Endothelial cell of hepatic sinusoid (primary cell): ENCODE measurements at regions not wholly inside any gene's neighbourhood (a gene's known extent, or its start where the extent isn't known, plus 50 kb on each side); places are given as distances from the start of the nearest gene placed in this dataset.
"Not testable (repeated sequence)": the region's sequence is repeated elsewhere in the genome, so short reads cannot be mapped to it uniquely, and the experiment has no call there.

Experiments
- in situ Hi-C: cut with HindIII; loops from 2 replicates; pipeline ENCODE4 v1.10.0; 2017; ENCODE audit warnings: low sequenced_read_pairs

DNA sequence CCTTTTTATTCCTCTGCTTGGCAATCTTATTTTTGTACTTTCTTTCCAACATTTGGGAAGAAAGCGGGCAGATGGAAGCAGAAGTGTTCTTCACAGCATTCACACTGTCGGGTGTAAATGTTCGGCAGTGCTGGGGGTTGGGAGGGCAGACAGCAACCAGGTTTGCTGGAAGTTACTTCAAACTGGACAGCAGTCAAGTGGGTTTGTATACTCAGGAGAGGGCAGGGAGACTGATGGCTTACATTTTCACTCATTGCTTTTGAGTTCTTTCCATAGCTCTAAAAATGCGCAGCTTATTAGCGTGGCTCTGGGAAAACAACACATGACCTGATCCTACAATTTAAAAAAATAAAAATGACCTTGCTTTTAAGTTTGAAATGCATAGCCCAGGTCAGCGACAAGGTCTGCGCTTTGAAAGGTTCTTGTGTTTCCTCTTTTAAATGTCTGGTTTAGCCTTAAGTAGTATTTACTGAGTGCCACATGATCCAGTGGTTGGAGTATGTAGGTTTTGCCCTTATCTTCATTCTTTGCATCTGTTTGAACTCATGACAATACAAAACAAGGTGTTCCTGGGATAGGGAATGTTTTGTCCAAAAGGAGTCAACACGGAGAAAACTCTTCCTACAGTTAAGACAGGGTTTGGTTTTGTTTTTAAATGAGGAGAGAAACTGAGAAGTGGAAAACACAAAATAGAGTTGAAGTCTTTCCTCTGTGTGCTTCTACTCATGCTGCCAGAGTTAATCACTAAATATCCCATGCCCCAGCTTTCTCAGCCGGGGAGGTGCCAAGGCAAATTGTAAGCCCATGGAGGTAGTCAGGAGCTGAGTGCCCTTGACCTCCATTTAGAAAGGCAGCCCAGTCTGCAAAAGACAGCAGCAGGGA lies 132.7 kb upstream of the DMRT1 start:
- in situ Hi-C loops, result no loop called here

DNA sequence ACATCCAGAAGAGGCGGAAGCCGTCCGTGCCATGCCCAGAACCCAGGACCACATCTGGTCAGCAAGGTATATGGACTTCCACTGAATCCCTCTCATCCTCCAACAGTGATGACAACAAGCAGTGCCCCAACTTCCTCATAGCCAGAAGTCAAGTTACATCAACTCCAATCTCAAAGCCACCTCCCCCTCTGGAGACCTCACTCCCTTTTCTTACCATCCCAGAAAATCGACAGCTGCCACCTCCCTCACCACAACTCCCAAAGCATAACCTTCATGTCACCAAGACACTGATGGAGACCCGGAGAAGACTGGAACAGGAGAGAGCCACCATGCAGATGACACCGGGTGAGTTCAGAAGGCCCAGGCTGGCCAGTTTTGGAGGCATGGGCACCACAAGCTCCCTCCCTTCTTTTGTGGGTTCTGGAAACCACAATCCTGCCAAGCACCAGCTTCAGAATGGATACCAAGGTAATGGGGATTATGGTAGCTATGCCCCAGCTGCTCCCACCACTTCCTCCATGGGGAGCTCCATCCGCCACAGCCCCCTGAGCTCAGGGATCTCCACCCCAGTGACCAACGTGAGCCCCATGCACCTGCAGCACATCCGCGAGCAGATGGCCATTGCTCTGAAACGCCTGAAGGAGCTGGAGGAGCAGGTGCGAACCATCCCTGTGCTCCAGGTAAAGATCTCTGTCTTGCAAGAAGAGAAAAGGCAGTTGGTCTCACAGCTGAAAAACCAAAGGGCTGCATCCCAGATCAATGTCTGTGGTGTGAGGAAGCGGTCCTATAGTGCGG lies 130.3 kb upstream of the DMRT1 start:
- in situ Hi-C loops, result no loop called here

DNA sequence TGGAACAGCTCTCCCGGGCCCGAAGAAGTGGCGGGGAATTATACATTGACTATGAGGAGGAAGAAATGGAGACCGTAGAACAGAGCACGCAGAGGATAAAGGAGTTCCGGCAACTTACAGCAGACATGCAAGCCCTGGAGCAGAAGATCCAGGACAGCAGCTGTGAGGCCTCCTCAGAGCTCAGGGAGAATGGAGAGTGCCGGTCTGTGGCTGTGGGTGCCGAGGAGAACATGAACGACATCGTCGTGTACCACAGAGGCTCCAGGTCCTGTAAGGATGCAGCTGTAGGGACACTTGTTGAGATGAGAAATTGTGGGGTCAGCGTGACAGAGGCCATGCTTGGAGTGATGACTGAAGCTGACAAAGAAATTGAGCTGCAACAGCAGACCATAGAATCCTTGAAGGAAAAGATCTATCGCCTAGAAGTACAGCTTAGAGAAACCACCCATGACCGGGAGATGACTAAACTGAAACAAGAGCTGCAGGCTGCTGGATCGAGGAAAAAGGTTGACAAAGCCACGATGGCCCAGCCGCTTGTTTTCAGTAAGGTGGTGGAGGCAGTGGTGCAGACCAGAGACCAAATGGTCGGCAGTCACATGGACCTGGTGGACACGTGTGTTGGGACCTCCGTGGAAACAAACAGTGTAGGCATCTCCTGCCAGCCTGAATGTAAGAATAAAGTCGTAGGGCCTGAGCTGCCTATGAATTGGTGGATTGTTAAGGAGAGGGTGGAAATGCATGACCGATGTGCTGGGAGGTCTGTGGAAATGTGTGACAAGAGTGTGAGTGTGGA lies 129.5 kb upstream of the DMRT1 start:
- in situ Hi-C loops, result no loop called here

DNA sequence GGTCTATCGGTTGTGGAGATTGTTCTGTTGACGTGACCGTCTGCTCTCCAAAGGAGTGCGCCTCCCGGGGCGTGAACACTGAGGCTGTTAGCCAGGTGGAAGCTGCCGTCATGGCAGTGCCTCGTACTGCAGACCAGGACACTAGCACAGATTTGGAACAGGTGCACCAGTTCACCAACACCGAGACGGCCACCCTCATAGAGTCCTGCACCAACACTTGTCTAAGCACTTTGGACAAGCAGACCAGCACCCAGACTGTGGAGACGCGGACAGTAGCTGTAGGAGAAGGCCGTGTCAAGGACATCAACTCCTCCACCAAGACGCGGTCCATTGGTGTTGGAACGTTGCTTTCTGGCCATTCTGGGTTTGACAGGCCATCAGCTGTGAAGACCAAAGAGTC lies 128.9 kb upstream of the DMRT1 start:
- in situ Hi-C loops, result no loop called here

DNA sequence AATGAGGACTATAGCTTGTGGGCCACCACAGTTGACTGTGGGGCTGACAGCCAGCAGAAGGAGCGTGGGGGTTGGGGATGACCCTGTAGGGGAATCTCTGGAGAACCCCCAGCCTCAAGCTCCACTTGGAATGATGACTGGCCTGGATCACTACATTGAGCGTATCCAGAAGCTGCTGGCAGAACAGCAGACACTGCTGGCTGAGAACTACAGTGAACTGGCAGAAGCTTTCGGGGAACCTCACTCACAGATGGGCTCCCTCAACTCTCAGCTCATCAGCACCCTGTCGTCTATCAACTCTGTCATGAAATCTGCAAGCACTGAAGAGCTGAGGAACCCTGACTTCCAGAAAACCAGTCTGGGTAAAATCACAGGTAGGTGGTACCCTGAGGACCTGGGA lies 128.4 kb upstream of the DMRT1 start:
- in situ Hi-C loops, result no loop called here

DNA sequence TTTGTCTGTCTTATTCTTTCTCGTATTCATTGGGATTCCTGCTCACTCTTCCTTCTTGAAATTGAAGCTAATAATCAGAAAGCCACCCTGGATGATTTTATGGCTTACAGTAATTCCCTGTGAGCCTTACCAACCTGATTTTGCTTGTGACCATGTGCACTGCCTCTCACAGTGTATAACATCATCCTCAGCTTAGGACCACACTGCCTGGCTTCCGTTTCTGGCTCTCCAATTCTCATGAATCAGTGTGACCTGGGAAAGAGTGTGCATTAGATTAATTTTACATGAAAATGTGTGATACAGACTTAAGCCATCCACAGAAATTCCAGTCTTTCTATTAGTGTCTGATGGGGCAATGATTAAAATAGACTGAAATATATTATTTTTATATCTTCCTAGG lies 126.8 kb upstream of the DMRT1 start:
- in situ Hi-C loops, result no loop called here

DNA sequence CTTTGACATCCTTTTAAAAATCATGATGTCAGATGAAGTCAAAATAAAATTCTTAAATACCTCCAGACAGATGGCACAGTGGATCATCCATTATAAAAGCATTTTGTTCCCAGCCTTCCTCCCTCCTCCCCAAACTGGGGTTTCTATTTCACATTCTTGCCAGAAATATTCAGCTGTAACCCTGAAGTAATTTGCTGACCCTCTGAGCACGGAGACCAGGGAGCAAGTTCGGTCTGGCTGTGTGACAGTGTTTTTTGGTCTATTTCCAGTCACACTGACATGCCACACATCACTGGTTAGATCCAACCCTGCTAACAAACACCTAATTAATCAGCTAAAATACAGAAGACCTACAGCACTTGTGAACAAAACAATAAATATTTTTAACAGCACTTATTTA lies 126.2 kb upstream of the DMRT1 start:
- in situ Hi-C loops, result no loop called here

DNA sequence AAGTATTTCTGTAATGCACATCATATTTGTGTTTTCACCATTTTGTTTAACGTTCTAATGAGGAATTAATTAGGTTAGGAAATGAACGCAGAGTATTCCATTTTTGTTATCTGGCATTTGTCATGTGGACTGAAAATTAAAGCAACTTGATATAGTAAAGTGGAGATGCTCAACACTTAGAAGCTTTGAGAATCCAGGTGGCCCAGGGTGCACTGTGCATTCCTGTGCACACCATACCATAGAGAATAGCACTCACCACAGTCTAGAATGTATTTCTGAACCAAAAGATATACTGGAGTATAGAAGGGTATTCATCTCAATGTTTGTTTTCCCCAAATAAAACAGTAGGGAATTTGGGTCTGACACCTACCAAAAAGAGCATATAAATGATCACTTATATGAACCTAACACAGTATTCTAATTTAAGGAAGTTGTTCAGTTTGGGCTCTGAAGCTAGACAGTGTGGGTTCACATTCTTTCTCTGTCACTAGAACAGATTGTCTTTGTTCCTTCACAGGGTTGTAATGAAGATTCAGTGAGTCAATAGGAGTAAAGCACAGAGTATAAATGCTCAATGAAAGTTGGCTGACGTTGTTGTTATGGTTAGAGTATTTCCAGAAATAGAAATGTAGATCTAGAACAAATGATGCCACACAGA lies 125.6 kb upstream of the DMRT1 start:
- in situ Hi-C loops, result no loop called here

DNA sequence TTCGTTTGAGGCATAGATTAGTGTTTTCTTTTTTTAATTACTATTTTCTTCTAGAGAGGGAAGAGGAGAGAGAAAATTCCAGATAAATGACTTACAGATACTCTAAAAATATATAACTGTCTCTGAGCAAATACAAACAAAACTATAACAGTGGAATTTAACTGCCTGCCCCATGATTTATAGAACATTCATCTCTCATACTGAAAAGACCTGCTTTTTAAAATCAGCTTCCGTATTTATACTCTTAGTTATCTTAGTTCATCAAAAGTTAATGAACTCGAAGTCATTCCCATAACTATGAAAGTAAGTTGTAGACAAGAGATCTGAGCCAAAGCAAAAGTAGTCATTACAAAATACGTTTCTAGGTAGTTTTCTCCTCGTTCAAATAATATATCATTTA lies 123.8 kb upstream of the DMRT1 start:
- in situ Hi-C loops, result no loop called here

DNA sequence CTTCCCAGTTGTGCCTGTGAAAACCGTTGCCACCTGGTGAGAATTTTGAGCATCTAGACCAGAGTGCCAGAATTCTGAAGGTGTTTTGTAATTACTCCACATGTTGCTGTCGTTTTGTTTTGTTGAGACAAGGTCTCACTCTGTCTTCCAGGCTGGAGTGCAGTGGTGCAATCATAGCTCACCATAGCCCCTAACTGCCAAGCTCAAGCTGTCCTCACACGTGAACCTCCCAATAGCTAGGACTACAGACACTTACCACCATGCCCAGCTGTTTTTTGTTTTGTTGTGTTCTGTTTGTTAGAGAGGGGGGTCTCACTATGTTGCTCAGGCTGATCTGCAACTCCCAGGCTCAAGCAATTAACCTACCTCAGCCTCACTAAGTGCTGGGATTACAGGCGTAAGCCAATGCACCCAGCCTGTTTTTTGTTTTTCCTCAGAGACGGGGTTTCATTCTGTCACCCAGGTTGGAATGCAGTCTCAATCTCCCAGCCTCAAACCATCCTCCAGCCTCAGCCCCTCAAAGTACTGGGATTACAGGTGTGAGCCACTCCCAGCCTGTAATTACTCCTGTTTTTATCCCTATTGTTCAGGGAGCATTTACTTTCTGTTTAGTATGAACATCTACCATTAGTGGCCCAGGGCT lies 121.1 kb upstream of the DMRT1 start:
- in situ Hi-C loops, result no loop called here

DNA sequence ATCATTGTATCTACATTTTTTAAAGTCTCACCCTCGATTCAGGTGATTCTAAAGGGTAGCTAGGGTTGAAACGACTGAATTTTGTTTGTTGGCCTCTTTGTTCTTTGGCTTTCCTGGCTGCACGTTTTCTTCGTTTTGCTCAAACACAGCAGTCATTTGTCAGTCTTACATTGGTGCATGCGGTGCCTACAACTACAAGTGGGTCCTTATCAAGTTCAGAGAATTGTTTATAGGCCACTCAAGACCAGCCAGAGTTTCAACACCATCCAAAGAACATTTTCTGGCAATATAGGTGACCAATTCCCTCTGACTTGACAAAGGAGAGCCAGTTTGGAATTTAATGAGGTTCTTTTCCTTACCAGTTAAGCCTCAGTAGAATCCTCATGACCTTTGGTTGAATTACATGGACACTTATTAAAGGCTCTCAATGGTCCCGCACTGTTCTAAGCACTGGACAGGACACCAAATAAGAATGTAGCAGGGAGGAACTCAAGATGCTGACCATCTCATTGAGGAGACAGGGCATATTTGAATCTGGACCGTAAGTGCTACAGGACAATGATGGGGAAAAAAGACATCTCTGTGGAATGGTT lies 119.0 kb upstream of the DMRT1 start:
- in situ Hi-C loops, result no loop called here

DNA sequence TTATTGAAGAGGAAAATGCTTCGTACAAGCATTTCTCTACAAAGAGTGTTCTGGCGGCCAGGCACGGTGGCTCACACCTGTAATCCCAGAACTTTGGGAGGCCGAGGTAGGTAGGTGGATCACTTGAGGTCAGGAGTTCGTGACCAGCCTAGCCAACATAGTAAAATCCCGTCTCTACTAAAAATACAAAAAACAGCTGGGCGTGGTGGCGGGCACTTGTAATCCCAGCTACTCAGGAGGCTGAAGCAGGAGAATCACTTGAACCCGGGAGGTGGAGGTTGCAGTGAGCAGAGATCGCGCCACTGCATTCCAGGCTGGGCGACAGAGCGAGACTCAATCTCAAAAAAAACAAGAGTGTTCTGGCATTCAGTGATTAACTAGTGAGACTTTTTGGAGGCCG lies 117.0 kb upstream of the DMRT1 start:
- in situ Hi-C loops, result not testable (repeated sequence)

DNA sequence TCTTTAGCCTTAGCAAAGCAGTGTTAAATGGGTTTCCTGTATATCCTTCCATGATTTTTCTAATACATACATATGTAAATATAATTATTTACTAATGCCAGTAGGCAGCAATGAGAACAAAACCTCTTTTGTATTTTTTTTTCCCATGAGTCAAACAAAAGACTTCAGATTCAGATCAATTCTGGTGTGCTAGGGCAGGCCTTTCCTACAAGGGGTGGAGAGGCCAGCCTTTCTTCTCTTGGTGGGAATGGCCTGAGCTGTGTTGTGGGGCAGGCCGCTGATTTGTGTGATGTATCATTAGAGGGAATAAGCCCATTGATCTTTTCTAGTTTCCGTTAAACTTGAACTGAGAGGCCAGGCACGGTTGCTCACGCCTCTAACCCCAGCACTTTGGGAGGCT lies 115.5 kb upstream of the DMRT1 start:
- in situ Hi-C loops, result no loop called here

DNA sequence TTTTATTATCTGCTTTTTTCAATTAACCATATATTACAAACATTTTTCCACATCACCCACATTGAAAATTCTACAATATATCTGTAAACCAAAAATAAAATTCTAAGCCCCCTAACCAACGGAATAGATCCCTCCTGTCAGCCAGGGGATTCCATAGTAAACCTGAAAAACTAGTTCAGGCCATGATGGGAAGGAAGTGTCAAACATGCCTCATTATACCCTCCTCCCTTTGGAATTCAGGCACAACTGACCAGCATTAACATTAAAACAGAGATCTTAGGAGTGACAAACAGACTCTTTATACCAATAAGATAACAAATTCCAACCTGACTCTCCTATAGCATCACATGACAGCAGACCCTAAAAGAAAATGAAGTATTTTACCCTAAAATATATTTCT lies 113.7 kb upstream of the DMRT1 start:
- in situ Hi-C loops, result no loop called here

DNA sequence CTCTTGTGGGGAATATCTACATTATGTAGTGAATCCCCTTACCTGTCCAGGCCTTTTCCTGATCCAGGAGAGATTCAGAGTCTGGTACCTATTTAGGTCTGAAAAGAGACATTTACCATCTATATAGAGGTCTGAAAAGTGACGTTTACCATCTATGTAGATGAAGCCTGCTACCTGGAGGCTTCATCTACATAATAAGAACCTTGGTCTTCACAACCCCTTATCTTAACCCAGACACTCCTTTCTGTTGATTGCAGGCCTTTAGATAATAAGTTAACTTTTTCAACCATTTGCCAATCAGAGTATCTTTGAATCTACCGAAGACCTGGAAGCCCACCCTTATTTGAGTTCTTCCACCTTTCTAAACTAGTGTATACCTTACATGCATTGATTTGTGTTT lies 113.0 kb upstream of the DMRT1 start:
- in situ Hi-C loops, result no loop called here

DNA sequence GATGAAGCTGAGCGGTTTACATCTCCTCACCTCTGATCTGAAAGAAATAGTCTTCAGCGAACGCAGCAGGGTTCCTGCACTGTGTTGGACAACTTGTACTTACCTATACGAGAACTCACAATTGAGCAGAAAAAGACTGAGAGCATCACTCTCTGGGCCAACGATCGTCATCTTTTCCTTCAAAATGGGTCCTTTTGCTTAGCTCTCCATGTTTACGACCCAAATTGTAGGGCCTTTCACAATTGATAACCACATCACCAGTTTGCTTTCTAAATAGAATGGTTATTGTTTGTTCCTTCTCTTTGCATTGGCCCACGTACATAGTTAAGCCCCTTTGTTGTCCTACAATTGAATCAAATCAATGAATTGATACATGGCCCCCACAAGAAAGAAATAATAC lies 110.0 kb upstream of the DMRT1 start:
- in situ Hi-C loops, result no loop called here

DNA sequence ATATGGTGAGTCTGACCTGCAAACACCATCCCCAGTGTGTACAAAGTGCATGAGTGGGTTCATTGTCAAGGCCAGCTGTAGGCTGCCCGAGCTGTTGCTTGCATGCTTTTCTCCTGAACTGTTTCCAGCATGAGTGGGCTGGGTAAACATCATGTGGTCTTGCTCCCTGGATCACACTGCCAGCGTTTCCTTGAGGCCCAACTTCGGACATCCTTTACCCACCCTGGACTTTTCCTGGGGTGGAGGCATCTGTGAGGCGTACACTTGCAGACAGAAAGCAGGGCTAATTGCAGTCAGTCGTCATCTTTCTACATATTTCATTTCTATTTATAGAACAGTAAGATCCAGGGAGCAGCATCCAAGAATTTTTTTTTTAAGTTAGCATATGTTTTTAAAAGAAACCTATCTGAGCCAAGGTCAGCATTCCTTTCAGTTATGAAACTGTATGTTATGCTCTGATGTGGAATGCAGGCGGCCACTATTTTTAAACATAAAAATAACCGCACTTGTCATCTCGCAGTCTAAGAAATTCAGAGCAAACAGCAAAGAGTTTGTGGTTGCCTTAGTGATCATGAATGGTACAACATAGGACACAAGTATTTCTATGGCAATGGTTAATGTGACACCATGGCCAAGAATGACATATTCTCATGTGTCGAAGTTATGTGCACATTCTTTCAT lies 106.5 kb upstream of the DMRT1 start:
- in situ Hi-C loops, result no loop called here

DNA sequence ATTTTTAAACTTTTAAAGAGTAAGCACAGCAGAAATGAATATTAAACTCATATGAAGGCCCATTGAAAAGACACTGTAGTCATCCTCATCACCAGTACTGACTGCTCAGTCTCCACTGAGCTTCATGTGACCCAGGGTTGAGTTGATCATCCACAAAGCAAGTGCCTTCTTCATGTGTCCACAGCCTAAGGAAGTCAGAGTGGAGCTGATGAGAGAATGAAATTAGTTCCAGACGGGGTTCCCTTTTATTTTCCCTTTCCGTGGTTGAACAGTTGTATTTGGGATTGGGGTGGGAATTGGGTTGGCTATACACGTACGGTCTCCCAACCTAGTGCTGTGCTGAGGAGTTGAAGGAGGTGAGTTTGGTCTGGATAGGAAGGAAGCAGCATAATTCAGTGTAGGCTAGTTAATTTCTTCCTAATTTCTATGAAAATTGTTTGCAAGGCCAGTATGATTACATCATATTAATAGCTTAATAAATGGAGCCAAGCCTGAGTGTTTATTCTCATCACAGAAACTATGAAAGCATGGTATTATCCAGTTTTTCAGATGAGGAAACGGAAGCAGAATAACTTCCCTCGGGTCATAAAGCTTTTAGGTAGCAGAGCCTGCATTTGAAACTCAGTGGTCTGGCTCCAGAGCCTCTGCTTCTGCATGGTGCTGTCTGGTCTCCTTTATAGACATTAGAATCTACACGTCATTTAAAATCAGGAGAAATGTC lies 103.9 kb upstream of the DMRT1 start:
- in situ Hi-C loops, result no loop called here
